ENCODE measurements at regions not wholly inside any gene's neighbourhood (a gene's known extent, or its start where the extent isn't known, plus 50 kb on each side); places are given as distances from the start of the nearest gene placed in this dataset.
"Not testable (repeated sequence)": the region's sequence is repeated elsewhere in the genome, so short reads cannot be mapped to it uniquely, and the experiment has no call there.

GRCh38 chr3:161631536-161631935, 134.9 kb downstream of the OTOL1 start:
- Histone ChIP-seq H3K4me3 (replicated peaks; ENCODE audit: low read depth, low read length) (no peak overlapping the region), H3K27me3 (replicated peaks; ENCODE audit: control insufficient read depth, insufficient read depth, low read length) (no peaks in the 10 kb centered on the region), H3K36me3 (ENCODE audit: control insufficient read depth, insufficient read depth, low read length) (no peaks in the 10 kb centered on the region)
- DNase-seq (ENCODE audit: extremely low read depth, insufficient read length): no peak
- TF ChIP-seq, protein P1, sequence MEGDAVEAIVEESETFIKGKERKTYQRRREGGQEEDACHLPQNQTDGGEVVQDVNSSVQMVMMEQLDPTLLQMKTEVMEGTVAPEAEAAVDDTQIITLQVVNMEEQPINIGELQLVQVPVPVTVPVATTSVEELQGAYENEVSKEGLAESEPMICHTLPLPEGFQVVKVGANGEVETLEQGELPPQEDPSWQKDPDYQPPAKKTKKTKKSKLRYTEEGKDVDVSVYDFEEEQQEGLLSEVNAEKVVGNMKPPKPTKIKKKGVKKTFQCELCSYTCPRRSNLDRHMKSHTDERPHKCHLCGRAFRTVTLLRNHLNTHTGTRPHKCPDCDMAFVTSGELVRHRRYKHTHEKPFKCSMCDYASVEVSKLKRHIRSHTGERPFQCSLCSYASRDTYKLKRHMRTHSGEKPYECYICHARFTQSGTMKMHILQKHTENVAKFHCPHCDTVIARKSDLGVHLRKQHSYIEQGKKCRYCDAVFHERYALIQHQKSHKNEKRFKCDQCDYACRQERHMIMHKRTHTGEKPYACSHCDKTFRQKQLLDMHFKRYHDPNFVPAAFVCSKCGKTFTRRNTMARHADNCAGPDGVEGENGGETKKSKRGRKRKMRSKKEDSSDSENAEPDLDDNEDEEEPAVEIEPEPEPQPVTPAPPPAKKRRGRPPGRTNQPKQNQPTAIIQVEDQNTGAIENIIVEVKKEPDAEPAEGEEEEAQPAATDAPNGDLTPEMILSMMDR (IDR thresholded peaks at IDR 0.05; ENCODE audit: insufficient read depth, low read length, poor library complexity, severe bottlenecking): no peak

- no peak for DNase-seq (ENCODE audit: extremely low read depth, insufficient read length)
- H3K27me3 ChIP-seq (replicated peaks; ENCODE audit: control insufficient read depth, insufficient read depth, low read length): no peaks in the 10 kb centered on the region
- no peak overlapping the region for H3K4me3 ChIP-seq (replicated peaks; ENCODE audit: low read depth, low read length)
- H3K36me3 ChIP-seq (ENCODE audit: control insufficient read depth, insufficient read depth, low read length): no peaks in the 10 kb centered on the region
- TF ChIP-seq, protein P1 (IDR thresholded peaks at IDR 0.05; ENCODE audit: insufficient read depth, low read length, poor library complexity, severe bottlenecking): no peak
Observed at GRCh38 chr3:161637559-161637958, 141.0 kb downstream of the OTOL1 start.

GRCh38 chr3:161639095-161639494, 142.5 kb downstream of the OTOL1 start:
- H3K27me3 ChIP-seq (replicated peaks; ENCODE audit: control insufficient read depth, insufficient read depth, low read length); H3K4me3 ChIP-seq (replicated peaks; ENCODE audit: low read depth, low read length); DNase-seq (ENCODE audit: extremely low read depth, insufficient read length); H3K36me3 ChIP-seq (ENCODE audit: control insufficient read depth, insufficient read depth, low read length): not testable (repeated sequence)

DNA sequence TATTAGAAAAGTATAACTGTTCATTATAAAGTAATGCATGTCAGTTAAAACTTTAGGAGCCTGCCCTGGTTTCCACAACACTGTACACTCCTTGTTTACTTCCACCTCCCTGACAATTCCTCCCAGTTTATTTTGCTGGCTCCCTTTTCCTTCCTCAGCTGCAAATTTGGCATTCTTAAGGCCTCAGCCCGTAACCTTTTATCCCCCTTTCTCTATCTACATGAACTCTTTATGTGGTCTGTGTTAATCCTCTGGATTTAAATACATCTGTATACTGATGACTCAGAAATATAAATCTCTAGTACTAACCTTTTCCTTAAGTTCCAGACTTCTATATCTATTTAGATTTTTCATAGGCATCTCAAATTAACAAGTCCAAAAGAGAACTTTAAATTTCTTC, 143.6 kb downstream of the OTOL1 start:
- TF ChIP-seq, protein P1 (IDR thresholded peaks at IDR 0.05; ENCODE audit: insufficient read depth, low read length, poor library complexity, severe bottlenecking): no peak
- Histone ChIP-seq H3K27me3 (replicated peaks; ENCODE audit: control insufficient read depth, insufficient read depth, low read length) (no peaks in the 10 kb centered on the region), H3K4me3 (replicated peaks; ENCODE audit: low read depth, low read length) (no peak overlapping the region), H3K36me3 (ENCODE audit: control insufficient read depth, insufficient read depth, low read length) (no peaks in the 10 kb centered on the region)
- no peak for DNase-seq (ENCODE audit: extremely low read depth, insufficient read length)

DNA sequence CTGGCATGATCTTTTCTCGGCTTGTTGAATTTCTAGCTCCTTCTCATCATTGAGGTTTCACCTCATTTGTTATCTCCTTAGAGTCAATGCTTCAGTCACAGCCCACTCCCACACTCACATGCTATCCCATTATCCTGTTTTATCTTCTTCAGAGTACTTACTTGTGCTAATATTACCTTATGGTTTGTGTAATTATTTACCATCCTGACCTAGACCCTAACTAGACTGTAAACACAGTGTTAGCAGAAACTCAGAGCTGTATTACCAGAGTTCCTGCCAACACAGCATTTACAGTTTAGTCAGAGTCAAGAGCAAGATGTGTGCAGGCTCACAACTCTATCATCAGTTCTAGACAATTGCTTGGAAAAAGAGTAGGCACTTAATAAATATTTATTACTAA, 144.7 kb downstream of the OTOL1 start:
- no peak for DNase-seq (ENCODE audit: extremely low read depth, insufficient read length)
- H3K36me3 ChIP-seq (ENCODE audit: control insufficient read depth, insufficient read depth, low read length): no peaks in the 10 kb centered on the region
- no peaks in the 10 kb centered on the region for H3K27me3 ChIP-seq (replicated peaks; ENCODE audit: control insufficient read depth, insufficient read depth, low read length)
- TF ChIP-seq, protein P1 (IDR thresholded peaks at IDR 0.05; ENCODE audit: insufficient read depth, low read length, poor library complexity, severe bottlenecking): no peak
- H3K4me3 ChIP-seq (replicated peaks; ENCODE audit: low read depth, low read length): no peak overlapping the region

DNA sequence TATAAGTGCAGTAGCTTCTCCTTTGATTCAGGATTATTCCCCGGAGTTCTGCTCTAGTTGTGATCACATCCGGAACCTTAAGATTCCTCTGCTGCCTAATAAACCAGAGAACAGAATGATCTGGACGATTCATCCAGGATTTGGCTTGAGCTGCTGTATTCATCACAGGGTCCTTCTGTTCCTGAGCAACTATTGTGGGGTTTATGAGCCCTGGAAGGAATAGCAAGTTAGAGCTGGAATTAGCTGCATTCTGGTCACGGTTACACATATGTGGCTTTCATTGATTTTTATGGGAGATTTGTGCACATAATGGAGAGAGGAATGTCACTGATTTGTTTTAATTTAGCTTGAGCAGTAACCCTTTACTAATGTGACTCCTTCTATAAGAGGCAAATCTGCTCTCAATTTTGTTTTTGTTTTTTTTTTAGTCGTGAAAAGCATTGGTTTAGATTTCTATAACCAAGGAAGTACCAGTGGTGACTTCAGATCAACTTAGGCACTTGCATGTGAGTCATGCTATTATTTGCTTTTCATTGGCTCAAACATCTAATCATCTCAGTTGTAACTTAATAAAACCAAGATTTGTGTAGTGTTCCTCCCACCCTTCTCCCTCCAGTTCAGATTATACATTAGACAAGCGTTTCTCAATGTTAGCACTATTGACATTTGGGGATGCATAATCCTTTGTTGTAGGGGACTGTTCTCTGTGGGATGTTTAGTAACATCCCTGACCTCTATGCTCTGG, 148.5 kb downstream of the OTOL1 start:
- H3K27me3 ChIP-seq (replicated peaks; ENCODE audit: control insufficient read depth, insufficient read depth, low read length): no peaks in the 10 kb centered on the region
- TF ChIP-seq, protein P1 (IDR thresholded peaks at IDR 0.05; ENCODE audit: insufficient read depth, low read length, poor library complexity, severe bottlenecking): no peak
- DNase-seq (ENCODE audit: extremely low read depth, insufficient read length): no peak
- no peaks in the 10 kb centered on the region for H3K36me3 ChIP-seq (ENCODE audit: control insufficient read depth, insufficient read depth, low read length)
- H3K4me3 ChIP-seq (replicated peaks; ENCODE audit: low read depth, low read length): no peak overlapping the region
